ENCODE measurements at regions not wholly inside any gene's neighbourhood (a gene's known extent, or its start where the extent isn't known, plus 50 kb on each side); places are given as distances from the start of the nearest gene placed in this dataset.

GRCh38 chr3:88324788-88325187 is 175.0 kb downstream of the C3orf38 start:
- TF ChIP-seq, protein P1, sequence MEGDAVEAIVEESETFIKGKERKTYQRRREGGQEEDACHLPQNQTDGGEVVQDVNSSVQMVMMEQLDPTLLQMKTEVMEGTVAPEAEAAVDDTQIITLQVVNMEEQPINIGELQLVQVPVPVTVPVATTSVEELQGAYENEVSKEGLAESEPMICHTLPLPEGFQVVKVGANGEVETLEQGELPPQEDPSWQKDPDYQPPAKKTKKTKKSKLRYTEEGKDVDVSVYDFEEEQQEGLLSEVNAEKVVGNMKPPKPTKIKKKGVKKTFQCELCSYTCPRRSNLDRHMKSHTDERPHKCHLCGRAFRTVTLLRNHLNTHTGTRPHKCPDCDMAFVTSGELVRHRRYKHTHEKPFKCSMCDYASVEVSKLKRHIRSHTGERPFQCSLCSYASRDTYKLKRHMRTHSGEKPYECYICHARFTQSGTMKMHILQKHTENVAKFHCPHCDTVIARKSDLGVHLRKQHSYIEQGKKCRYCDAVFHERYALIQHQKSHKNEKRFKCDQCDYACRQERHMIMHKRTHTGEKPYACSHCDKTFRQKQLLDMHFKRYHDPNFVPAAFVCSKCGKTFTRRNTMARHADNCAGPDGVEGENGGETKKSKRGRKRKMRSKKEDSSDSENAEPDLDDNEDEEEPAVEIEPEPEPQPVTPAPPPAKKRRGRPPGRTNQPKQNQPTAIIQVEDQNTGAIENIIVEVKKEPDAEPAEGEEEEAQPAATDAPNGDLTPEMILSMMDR (conservative IDR thresholded peaks at IDR 0.05): no peak

DNA sequence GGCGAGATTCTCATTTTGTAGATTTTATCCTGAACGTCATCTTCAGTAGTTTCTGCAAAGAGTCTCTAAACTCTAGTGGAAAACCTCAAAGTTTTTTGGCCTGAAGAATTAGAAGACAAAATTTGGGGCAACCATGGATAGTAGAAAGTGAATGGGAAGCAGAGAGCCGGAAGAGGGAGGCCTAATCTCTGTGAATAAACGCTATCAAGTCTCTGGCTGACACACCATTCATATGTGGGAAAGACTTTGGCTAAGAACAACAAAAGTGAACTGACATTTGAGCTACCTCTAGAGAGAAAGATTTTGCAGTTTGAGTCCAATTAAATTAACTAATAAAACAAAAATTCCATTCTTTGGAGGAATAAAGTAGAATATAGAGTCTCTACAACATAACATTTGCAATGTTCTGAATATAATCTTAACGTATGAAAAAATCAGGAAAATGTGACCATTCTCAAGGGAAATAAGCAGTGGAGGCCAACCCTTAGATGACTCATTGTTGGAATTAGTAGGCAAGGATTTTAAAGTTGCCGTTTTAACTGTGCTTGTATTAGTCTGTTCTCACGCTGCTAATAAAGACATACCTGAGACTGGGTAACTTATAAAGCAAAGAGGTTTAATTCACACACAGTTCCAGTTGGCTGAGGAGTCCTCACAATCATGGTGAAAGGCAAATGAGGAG is 184.6 kb downstream of the C3orf38 start:
- no peaks in the 10 kb centered on the region for H3K27me3 Mint-ChIP-seq (ENCODE audit: low read depth)
- DNase-seq (ENCODE audit: low read depth, low spot score): no peak
- H3K27ac Mint-ChIP-seq (ENCODE audit: unreplicated experiment): no peak overlapping the region
- TF ChIP-seq, protein P1 (conservative IDR thresholded peaks at IDR 0.05): no peak
- no peak overlapping the region for H3K4me3 Mint-ChIP-seq
- no peaks in the 10 kb centered on the region for H3K4me1 Mint-ChIP-seq
- peaks cover 11% of the 10 kb centered on the region for H3K36me3 Mint-ChIP-seq (ENCODE audit: low read depth)
- peaks cover 16% of the 10 kb centered on the region for H3K9me3 Mint-ChIP-seq

More at GRCh38 chr3:88324788-88325187, 175.0 kb downstream of the C3orf38 start:
- Mint-ChIP-seq H3K27ac (ENCODE audit: unreplicated experiment) (no peak overlapping the region), H3K36me3 (ENCODE audit: low read depth) (no peaks in the 10 kb centered on the region), H3K9me3 (no peaks in the 10 kb centered on the region), H3K27me3 (ENCODE audit: low read depth) (no peaks in the 10 kb centered on the region), H3K4me1 (no peaks in the 10 kb centered on the region), H3K4me3 (no peak overlapping the region)
- no peak for DNase-seq (ENCODE audit: low read depth, low spot score)

DNA sequence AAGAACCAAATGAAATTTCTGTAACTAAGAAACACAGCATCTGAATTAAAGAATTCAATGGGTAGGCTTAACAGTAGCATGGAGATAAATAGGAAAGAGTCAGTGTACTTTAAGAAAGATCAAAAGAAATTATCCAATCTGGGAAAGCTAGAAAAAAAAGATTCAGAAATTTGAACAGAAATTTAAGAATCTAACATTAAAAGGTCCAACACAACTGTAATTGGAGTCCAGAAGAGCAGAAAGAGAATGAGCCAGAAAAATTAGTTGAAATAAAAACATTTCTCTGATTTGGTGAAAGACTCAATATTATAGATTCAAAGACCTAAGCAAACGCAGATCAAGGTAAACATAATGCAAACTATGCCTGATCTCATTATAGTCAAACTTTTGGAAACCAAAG is 187.1 kb downstream of the C3orf38 start:
- peaks cover 16% of the 10 kb centered on the region for H3K9me3 Mint-ChIP-seq
- H3K4me1 Mint-ChIP-seq: no peaks in the 10 kb centered on the region
- no peaks in the 10 kb centered on the region for H3K27me3 Mint-ChIP-seq (ENCODE audit: low read depth)
- TF ChIP-seq, protein P1 (conservative IDR thresholded peaks at IDR 0.05): no peak
- DNase-seq (ENCODE audit: low read depth, low spot score): no peak
- no peak overlapping the region for H3K27ac Mint-ChIP-seq (ENCODE audit: unreplicated experiment)
- H3K4me3 Mint-ChIP-seq: no peak overlapping the region
- H3K36me3 Mint-ChIP-seq (ENCODE audit: low read depth): peaks cover 11% of the 10 kb centered on the region

- TF ChIP-seq, protein P1 (conservative IDR thresholded peaks at IDR 0.05): no peak
- DNase-seq (ENCODE audit: low read depth, low spot score): no peak
- H3K27ac Mint-ChIP-seq (ENCODE audit: unreplicated experiment): no peak overlapping the region
- H3K27me3 Mint-ChIP-seq (ENCODE audit: low read depth): no peaks in the 10 kb centered on the region
- peaks cover 4% of the 10 kb centered on the region for H3K36me3 Mint-ChIP-seq (ENCODE audit: low read depth)
- H3K9me3 Mint-ChIP-seq: peaks cover 3% of the 10 kb centered on the region
- H3K4me3 Mint-ChIP-seq: no peak overlapping the region
- H3K4me1 Mint-ChIP-seq: no peaks in the 10 kb centered on the region
These were observed 193.5 kb downstream of the C3orf38 start for GRCh38 chr3:88343264-88343663.

GRCh38 chr3:88346643-88347042 is 196.9 kb downstream of the C3orf38 start:
- TF ChIP-seq, protein P1 (conservative IDR thresholded peaks at IDR 0.05): no peak

More at GRCh38 chr3:88346643-88347042, 196.9 kb downstream of the C3orf38 start:
- DNase-seq (ENCODE audit: low read depth, low spot score): no peak
- Mint-ChIP-seq H3K36me3 (ENCODE audit: low read depth) (peaks cover 3% of the 10 kb centered on the region), H3K27me3 (ENCODE audit: low read depth) (no peaks in the 10 kb centered on the region), H3K4me3 (no peak overlapping the region), H3K9me3 (peaks cover 4% of the 10 kb centered on the region), H3K4me1 (peaks cover 6% of the 10 kb centered on the region), H3K27ac (ENCODE audit: unreplicated experiment) (no peak overlapping the region)

Data from neural crest cell (in vitro differentiated cells).